H9 (cell line): ENCODE measurements at regions not wholly inside any gene's neighbourhood (a gene's known extent, or its start where the extent isn't known, plus 50 kb on each side); places are given as distances from the start of the nearest gene placed in this dataset.

Source experiments
- DNase-seq: peaks from one replicate; pipeline ENCODE4 v3.0.0-alpha.2; 2017
- H2AFZ ChIP-seq: one replicate; pipeline ENCODE4 v1.6.1; 2013; ENCODE audit warnings: mild to moderate bottlenecking, low read length, control low read depth, moderate library complexity
- H2AK5ac ChIP-seq: 2 replicates; pipeline ENCODE4 v1.6.1; 2013; ENCODE audit warnings: low read length, control low read depth, mixed read lengths; ENCODE audit not compliant: insufficient read length
- H2BK120ac ChIP-seq: one replicate; pipeline ENCODE4 v1.6.1; 2013; ENCODE audit warnings: low read depth, mild to moderate bottlenecking, low read length, control low read depth, inconsistent platforms; ENCODE audit not compliant: poor library complexity, severe bottlenecking
- H2BK12ac ChIP-seq: 2 replicates; pipeline ENCODE4 v1.6.1; 2013; ENCODE audit warnings: low read length, control low read depth, mixed read lengths, low read depth; ENCODE audit not compliant: insufficient read length
- H2BK15ac ChIP-seq: 2 replicates; pipeline ENCODE4 v1.6.1; 2013; ENCODE audit warnings: low read depth, low read length, control low read depth
- H2BK20ac ChIP-seq: one replicate; pipeline ENCODE4 v1.6.1; 2013; ENCODE audit warnings: low read depth, mild to moderate bottlenecking, low read length, control low read depth, inconsistent platforms; ENCODE audit not compliant: poor library complexity, severe bottlenecking
- H2BK5ac ChIP-seq: 2 replicates; pipeline ENCODE4 v1.6.1; 2013; ENCODE audit warnings: low read length, control low read depth, mixed read lengths; ENCODE audit not compliant: insufficient read length
- H3K14ac ChIP-seq: 2 replicates; pipeline ENCODE4 v1.6.1; 2013; ENCODE audit warnings: low read length, control low read depth; ENCODE audit not compliant: insufficient read depth
- H3K18ac ChIP-seq: 2 replicates; pipeline ENCODE4 v1.6.1; 2013; ENCODE audit warnings: low read depth, mild to moderate bottlenecking, mixed read lengths, low read length, control low read depth; ENCODE audit not compliant: insufficient read length
- H3K23ac ChIP-seq: 2 replicates; pipeline ENCODE4 v1.6.1; 2013; ENCODE audit warnings: low read length, control low read depth, mixed read lengths, low read depth; ENCODE audit not compliant: insufficient read length
- H3K23me2 ChIP-seq: 2 replicates; pipeline ENCODE4 v1.6.1; 2013; ENCODE audit warnings: low read depth, mild to moderate bottlenecking, mixed read lengths, low read length, control low read depth; ENCODE audit not compliant: insufficient read length, poor library complexity, severe bottlenecking
- H3K27ac ChIP-seq: 2 replicates; pipeline ENCODE4 v1.5.1; 2013; ENCODE audit warnings: low read length, control low read depth, mixed read lengths, low read depth; ENCODE audit not compliant: insufficient read length
- H3K27me3 ChIP-seq: 2 replicates; pipeline ENCODE4 v1.6.1; 2013; ENCODE audit warnings: low read length, control low read depth, inconsistent platforms; ENCODE audit not compliant: insufficient read depth
- H3K4ac ChIP-seq: 2 replicates; pipeline ENCODE4 v1.6.1; 2013; ENCODE audit warnings: low read depth, mild to moderate bottlenecking, control low read depth, inconsistent platforms, low read length, moderate library complexity
- H3K4me1 ChIP-seq: 2 replicates; pipeline ENCODE4 v1.6.1; 2013; ENCODE audit warnings: low read length, control low read depth, inconsistent platforms; ENCODE audit not compliant: insufficient read depth
- H3K4me2 ChIP-seq: 2 replicates; pipeline ENCODE4 v1.6.1; 2013; ENCODE audit warnings: low read length, control low read depth, mixed read lengths; ENCODE audit not compliant: insufficient read length, insufficient read depth
- H3K56ac ChIP-seq: 2 replicates; pipeline ENCODE4 v1.6.1; 2013; ENCODE audit warnings: low read depth, mild to moderate bottlenecking, mixed read lengths, low read length, control low read depth; ENCODE audit not compliant: insufficient read length
- H3K79me1 ChIP-seq: 2 replicates; pipeline ENCODE4 v1.6.1; 2013; ENCODE audit warnings: low read depth, mild to moderate bottlenecking, moderate library complexity, low read length, control low read depth, inconsistent platforms; ENCODE audit not compliant: insufficient read depth, poor library complexity, severe bottlenecking
- H3K79me2 ChIP-seq: 2 replicates; pipeline ENCODE4 v1.6.1; 2013; ENCODE audit warnings: low read length, control low read depth, inconsistent platforms; ENCODE audit not compliant: insufficient read depth
- H3K9ac ChIP-seq: 2 replicates; pipeline ENCODE4 v1.6.1; 2013; ENCODE audit warnings: low read length, control low read depth, mixed read lengths; ENCODE audit not compliant: insufficient read length; ENCODE audit errors: extremely low read depth
- H3K9me3 ChIP-seq: one replicate; pipeline ENCODE4 v1.6.1; 2013; ENCODE audit warnings: low read depth, low read length, inconsistent platforms; ENCODE audit not compliant: control insufficient read depth
- H3T11ph ChIP-seq: one replicate; pipeline ENCODE4 v1.6.1; 2013; ENCODE audit warnings: mild to moderate bottlenecking, low read length, control low read depth, inconsistent platforms
- H4K20me1 ChIP-seq: one replicate; pipeline ENCODE4 v1.6.1; 2013; ENCODE audit not compliant: control insufficient read depth, insufficient read length, insufficient read depth
- H4K5ac ChIP-seq: 2 replicates; pipeline ENCODE4 v1.6.1; 2013; ENCODE audit warnings: low read depth, mild to moderate bottlenecking, mixed read lengths, low read length, control low read depth; ENCODE audit not compliant: insufficient read length
- H4K8ac ChIP-seq: replicated peaks from 2 replicates; pipeline ENCODE4 v1.6.1; 2013; ENCODE audit warnings: low read length, control low read depth, mixed read lengths, low read depth; ENCODE audit not compliant: insufficient read length
- H4K91ac ChIP-seq: 2 replicates; pipeline ENCODE4 v1.6.1; 2013; ENCODE audit warnings: low read depth, mild to moderate bottlenecking, moderate library complexity, mixed read lengths, low read length, control low read depth; ENCODE audit not compliant: insufficient read length
- H3K27ac Mint-ChIP-seq, 3 experiments: 2 replicates in 2 of 3; 3 replicates in 1 of 3; pipeline ENCODE4 v1.8.0; 2020 to 2021; ENCODE audit warnings: mixed read lengths in 3 of 3, mild to moderate bottlenecking in 1 of 3, moderate library complexity in 1 of 3
- H3K27me3 Mint-ChIP-seq: 2 replicates; pipeline ENCODE4 v1.8.0; 2021; ENCODE audit warnings: low read depth, mild to moderate bottlenecking, moderate library complexity, mixed read lengths
- H3K36me3 Mint-ChIP-seq, 3 experiments: 2 replicates in 2 of 3; 3 replicates in 1 of 3; pipeline ENCODE4 v1.8.0; 2020 to 2021; ENCODE audit warnings: low read depth in 3 of 3, mixed read lengths in 3 of 3; ENCODE audit not compliant: insufficient read depth in 1 of 3
- H3K4me1 Mint-ChIP-seq, 2 experiments: 2 replicates each; pipeline ENCODE4 v1.8.0; 2020; ENCODE audit warnings: mixed read lengths in 2 of 2
- H3K4me3 Mint-ChIP-seq, 2 experiments: 2 replicates in 1 of 2; 3 replicates in 1 of 2; pipeline ENCODE4 v1.8.0; 2020 to 2021; ENCODE audit warnings: mild to moderate bottlenecking in 2 of 2, mixed read lengths in 2 of 2, moderate library complexity in 1 of 2
- H3K9me3 Mint-ChIP-seq, 2 experiments: 2 replicates in 1 of 2; 3 replicates in 1 of 2; pipeline ENCODE4 v1.8.0; 2020; ENCODE audit warnings: mild to moderate bottlenecking in 2 of 2, mixed read lengths in 2 of 2, moderate library complexity in 1 of 2
- WGBS: extraction: QIAGEN DNeasy Blood & Tissue Kit; methylation state at CpG from one replicate; pipeline ENCODE4 v1.1.7; 2013; ENCODE audit warnings: missing lambda C conversion rate, low lambda C conversion rate, mixed read lengths; ENCODE audit not compliant: insufficient read length; ENCODE audit errors: extremely low coverage; 5-methylcytosine and 5-hydroxymethylcytosine counted together
- TF ChIP-seq, protein P1 (sequence below): fragments of 200-600 bp; sonication (generic); conservative IDR thresholded peaks from 3 replicates; pipeline ENCODE4 v1.8.0; 2021; ENCODE audit warnings: antibody characterized with exemption, mild to moderate bottlenecking

DNA sequence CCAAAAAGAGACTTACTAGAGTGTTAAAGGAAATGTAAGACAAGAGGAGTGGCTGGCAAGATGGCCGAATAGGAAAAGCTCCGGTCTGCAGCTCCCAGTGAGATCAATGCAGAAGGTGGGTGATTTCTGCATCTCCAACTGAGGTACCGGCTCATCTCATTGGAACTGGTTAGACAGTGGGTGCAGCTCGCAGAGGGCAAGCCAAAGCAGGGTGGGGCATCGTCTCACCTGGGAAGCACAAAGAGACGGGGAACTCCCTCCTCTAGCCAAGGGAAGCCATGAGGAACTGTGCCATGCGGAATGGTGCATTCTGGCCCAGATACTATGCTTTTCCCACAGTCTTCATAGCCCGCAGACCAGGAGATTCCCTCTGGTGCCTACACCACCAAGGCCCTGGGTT is 308.7 kb downstream of the AGTPBP1 start:
- H3K4me1 Mint-ChIP-seq = no peaks in the 10 kb centered on the region; a peak in 1 of 4 replicates

More for the DNA sequence above, 308.7 kb downstream of the AGTPBP1 start:
- Histone ChIP-seq H3K9me3 (no peaks in the 10 kb centered on the region), H3K18ac (no peak overlapping the region), H3K23ac (no peak overlapping the region), H3T11ph (no peak overlapping the region), H2AK5ac (no peak overlapping the region), H2BK120ac (no peak overlapping the region), H3K9ac (no peak overlapping the region), H2AFZ (no peak overlapping the region), H2BK20ac (no peak overlapping the region), H4K20me1 (no peaks in the 10 kb centered on the region), H3K4ac (no peak overlapping the region), H2BK12ac (no peak overlapping the region), H3K79me2 (no peaks in the 10 kb centered on the region), H3K4me2 (no peak overlapping the region), H4K5ac (no peak overlapping the region), H3K79me1 (no peaks in the 10 kb centered on the region), H3K23me2 (no peaks in the 10 kb centered on the region), H3K14ac (no peak overlapping the region), H4K91ac (no peak overlapping the region), H3K56ac (no peak overlapping the region), H3K27me3 (no peaks in the 10 kb centered on the region), H4K8ac (no peak overlapping the region), H2BK5ac (no peak overlapping the region), H3K4me1 (no peaks in the 10 kb centered on the region), H3K27ac (no peak overlapping the region), H2BK15ac (no peak overlapping the region)
- no peaks in the 10 kb centered on the region; a peak in 1 of 5 replicates for H3K9me3 Mint-ChIP-seq
- WGBS = no CpG with 5 or more reads among the region's 8 CpGs
- H3K36me3 Mint-ChIP-seq = no peaks in the 10 kb centered on the region; a peak in 2 of 7 replicates
- H3K4me3 Mint-ChIP-seq = no peak overlapping the region
- no peaks in the 10 kb centered on the region for H3K27me3 Mint-ChIP-seq
- no peak for DNase-seq
- TF ChIP-seq, protein P1, sequence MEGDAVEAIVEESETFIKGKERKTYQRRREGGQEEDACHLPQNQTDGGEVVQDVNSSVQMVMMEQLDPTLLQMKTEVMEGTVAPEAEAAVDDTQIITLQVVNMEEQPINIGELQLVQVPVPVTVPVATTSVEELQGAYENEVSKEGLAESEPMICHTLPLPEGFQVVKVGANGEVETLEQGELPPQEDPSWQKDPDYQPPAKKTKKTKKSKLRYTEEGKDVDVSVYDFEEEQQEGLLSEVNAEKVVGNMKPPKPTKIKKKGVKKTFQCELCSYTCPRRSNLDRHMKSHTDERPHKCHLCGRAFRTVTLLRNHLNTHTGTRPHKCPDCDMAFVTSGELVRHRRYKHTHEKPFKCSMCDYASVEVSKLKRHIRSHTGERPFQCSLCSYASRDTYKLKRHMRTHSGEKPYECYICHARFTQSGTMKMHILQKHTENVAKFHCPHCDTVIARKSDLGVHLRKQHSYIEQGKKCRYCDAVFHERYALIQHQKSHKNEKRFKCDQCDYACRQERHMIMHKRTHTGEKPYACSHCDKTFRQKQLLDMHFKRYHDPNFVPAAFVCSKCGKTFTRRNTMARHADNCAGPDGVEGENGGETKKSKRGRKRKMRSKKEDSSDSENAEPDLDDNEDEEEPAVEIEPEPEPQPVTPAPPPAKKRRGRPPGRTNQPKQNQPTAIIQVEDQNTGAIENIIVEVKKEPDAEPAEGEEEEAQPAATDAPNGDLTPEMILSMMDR = no peak
- H3K27ac Mint-ChIP-seq = no peak overlapping the region; a peak in 1 of 7 replicates
